CD4-positive, alpha-beta T cell treated with Interleukin-17A for 4 hours (primary cell): ENCODE measurements at regions not wholly inside any gene's neighbourhood (a gene's known extent, or its start where the extent isn't known, plus 50 kb on each side); places are given as distances from the start of the nearest gene placed in this dataset.

ENCODE experiments used
- DNase-seq: peaks from one replicate; pipeline ENCODE4 v3.0.0-alpha.2; 2020; ENCODE audit warnings: mixed read lengths

DNA sequence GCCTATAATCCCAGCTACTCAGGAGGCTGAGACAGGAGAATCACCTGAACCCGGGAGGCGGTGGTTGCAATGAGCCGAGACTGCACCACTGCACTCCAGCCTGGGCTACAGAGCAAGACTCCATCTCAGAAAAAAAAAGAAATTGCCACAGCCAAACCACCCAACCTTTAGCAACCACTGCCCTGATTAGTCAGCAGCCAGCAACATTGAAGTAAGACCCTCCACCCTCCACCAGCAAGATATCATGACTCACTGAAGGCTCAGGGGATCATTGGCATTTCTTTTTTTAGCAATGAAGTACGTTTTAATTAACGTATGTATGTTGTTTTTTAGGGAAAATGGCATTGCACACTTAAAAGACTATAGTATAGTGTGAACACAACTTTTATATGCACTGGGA is 349.1 kb upstream of the ACVR2A start:
- DNase-seq = no peak

DNA sequence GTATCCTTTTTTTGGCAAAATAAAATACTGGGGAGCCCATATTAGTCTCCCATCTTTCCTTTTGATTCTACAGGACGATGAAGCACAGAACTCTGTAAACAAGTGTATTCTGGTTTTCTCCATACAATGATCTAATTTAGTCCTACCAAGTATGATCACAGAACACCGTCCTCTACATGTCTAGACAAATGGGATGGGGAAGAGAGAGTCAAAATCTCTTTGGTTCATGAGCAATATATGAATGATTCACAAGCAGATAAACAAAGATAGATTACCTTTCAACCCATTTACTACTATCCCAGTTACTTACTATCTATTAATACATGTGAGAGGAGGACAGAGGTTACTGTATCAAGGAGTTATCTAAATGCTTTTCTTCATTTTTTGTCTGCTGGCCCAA is 352.4 kb upstream of the ACVR2A start:
- no peak for DNase-seq

DNA sequence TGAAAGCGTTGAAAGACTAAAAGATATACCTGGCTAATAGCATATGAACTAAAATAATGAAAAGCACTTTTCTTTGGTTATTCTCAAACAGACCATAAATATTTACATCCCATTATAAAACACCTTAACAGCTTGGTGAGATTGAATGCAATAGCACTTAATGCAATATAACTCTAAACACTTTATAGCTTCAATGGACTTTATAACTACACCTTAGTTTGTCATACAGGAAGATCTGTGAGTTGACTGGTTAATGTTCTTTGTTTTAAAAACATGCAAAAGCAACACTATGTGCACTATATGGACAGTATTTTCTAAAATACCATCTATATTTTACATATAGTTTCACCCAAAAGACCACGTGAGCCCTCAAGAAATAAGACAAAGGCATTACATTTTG is 353.3 kb upstream of the ACVR2A start:
- DNase-seq = no peak

DNA sequence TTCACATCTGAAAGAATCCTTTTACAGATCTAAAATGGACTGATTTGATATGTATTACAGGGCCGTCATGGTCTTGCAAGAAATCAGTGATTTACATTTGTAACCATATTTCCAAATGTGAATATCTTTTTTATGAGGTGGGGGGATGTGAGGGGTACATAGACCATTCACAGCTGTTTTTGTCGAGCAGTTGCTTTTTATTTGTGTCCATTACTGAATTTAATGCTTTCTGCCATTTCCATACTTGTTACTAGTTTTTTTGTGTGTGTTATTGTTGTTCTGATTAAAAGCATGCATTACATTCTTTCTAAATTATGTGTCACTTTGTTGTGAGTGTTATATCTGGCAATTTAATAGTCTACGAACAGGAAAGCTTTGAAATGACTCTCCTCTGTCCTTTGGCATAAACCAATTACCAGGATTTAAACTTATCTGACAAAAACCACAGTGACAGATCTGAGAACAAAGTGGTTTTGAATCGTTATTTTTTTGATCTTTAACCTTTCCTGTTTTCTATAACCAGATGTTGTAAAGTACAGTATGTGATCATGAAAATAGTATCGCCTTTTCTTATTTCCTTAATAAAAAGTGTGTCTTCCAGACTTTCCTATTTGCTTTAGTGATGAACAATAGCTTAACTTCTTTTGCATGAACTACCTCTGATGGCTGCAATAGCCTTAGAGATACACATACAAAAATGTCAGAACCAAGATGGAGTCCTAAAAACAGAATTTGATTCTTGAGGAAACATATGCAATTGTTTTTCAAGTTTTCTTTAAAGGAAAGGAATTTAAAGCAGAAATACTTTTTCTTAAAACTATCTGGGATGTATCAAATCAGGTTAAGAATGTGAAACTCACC is 354.2 kb upstream of the ACVR2A start:
- DNase-seq = no peak

DNA sequence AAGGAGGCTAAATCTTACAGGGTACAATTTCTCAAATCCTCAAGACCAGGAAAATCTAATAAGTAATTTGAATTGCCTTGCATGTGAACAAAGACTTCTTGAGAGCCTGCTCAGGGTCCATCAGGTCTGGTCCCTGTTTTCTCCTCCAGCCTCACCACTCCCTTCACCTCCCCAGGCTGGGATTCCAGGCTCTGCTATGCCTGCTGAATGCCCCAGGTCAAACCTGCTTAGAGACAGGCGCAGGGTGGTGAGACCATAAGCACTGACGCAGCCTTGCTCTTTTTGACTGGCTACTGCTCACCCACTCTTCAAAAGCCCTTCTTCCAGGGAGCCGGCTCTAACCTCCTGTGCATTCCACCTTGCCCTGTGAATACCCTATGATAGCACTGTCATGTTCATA is 356.4 kb upstream of the ACVR2A start:
- no peak for DNase-seq

DNA sequence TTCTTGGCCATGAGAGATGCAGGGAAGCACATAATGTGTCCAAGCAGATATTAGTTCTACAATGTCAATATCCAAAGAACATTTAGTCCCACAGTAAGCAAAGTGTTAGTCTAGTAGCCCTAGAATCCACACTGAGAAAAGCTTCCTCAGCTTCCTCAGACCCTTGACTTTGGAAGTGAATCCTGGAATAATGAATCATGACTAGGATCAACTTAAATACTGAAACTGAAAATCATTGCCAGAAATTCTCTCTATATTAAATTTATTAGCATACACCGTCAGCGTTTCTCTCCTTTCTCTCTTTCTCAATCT is 356.9 kb upstream of the ACVR2A start:
- no peak for DNase-seq

DNA sequence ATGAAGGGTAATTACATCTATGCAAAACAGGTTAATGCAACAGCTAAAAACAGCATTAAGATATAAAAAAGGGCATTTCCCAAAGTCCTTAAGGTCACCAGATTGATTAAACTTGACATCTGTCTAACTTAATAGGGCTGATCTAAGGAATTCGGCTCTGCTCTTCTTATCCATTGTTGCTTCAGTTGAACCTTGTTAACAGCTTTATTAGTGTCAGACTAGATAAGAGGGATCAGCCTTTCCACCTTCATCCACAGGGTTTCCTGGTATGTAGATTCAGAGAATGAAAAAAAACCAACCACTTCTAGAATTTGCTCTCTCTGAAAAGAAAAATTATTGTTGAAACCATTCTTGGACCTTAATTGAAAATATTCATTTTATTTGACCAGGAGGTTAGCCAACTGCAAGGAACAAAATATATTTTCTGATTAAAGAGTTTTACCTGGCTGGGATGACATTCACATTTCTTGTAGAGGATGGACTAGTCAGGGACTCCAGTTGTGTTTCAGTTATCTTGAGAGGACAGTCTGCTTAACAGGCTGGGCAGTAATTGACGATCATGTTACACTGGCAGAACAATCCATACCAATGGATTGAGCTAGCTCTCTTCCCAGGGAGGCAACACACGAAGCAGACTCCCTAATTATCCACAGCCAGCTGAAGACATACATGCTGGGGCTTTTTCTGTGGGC is 357.4 kb upstream of the ACVR2A start:
- DNase-seq = no peak

DNA sequence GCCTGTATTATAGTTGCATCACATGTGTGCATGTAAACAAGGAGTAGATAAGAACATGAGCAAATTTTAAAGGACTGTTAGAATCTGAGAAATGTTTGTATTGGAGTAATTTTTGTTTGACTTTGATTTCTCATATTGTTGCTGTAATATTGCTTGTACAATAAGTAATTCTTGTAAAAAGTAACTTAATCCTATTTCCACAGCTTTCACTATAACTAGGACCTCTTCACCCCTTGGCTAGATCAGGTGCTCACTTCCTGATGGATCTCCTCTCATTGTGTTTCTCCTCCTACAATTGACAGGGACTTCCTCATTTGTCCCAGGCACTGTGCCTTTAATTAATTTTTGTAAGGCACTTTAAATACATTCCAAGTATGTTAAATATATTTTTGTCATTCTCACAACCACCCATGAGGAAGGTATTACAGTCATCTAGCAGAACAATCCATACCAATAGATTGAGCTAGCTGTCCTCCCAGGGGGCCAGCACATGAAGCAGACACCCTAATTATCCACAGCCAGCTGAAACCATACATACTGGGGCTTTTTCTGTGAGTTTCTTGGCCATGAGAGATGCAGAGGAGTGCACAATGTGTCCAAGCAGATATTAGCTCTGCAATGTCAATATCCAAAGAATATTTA is 359.5 kb upstream of the ACVR2A start:
- DNase-seq = no peak

DNA sequence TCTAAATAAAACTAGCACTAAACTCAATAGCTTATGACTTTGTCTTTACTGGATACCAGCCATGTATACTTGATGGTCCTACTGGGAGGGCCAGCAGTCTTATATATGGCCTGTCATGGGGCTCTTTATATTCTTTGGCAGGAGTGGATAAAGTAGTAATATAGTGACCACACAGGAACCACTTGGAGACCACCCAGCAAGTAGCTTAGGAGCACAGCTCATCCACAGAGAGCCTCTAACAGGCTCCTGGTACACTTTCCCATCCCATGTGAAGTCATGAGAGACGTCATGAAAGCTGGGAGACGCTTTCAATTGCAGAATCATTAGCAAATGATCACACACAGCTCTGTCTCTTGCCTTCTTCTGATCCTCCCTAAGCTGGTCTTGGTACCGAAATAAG is 360.9 kb upstream of the ACVR2A start:
- DNase-seq = no peak

DNA sequence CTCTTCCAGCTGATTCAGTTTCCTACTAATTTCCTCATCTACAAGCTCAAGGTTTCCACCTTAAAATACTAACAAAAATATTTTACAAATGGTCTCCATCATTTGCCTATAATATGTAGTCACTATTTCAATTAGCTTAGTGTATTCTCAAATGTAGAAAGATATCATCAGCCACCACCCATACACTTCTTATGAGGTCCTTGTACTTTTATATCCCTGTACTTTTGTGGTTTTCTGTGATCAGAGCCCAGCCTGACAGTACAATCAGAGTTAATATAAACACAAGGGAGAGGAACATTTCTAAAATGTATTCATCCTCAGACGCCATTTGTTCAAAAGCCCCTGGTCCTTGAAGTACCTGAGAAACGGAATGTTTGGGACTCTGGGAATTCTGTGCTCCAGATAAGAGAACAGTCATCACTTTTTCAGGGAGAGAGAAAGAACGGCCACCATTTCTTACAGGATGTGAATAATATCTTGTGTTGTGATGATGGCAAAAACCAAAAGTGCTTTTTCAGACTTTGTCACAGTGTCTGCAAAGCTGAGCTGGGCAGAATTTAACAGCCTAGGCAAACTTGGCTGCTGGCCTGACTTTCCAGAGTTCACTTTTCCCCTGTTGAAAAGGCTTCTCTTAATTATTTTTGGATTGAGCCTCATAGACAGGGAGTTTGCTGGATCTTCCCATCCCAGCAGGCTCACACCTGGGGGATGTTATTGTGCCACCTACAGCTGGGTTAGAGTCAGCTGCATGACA is 361.7 kb upstream of the ACVR2A start:
- DNase-seq = no peak

DNA sequence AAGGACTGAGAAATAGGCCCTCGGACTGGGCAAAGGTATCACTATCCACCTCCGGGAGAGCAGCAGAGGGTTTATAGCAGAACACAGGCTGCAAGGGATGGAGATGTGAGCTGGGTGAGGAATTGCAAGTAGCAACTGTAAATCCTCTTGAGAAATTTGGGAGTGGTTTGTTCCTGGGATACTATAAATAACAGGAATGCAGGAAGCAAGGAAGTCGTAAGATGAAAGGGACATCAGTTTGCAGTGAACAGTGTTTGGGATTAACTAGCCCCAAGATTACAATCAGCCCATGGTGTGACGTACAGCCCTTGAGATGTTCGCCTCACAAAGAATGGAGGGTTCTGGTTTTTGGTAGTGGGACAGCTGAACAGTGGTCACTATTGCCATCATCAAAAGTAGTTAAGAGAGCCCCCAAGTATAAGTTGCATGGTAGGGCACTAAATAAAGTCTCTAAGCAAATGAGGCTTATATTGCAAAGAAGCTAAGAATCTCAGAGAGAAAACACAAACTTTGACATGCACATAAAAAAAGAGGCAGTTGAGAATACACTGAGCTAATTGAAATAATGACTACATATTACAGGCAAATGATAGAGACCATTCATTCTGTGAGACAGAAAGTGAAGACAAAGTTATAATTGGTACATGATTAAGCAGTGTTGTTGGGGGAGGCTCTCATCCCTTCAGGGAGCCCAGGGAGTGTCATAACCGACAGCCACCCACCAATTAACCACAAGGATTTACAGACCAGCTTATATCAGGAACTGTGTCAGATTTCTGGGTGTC is 362.5 kb upstream of the ACVR2A start:
- DNase-seq = no peak

DNA sequence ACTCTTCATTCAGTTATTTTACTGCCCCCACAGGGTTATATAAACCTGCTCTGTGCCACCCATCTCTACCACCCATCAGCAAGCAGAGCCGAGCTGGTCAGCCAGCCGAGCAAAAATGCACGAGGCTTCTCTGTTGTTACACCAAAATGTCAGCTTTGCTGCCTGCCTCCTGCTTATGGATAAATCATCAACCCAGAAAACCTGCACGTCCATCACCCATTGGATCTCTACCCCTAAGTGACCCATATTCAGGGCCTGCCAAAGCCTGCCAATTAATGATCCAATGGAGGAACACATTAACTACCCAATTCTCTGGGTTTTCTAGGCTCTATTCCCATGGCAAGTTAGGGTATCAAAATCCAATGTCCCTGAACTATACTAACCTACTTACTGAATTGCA is 365.5 kb upstream of the ACVR2A start:
- no peak for DNase-seq

DNA sequence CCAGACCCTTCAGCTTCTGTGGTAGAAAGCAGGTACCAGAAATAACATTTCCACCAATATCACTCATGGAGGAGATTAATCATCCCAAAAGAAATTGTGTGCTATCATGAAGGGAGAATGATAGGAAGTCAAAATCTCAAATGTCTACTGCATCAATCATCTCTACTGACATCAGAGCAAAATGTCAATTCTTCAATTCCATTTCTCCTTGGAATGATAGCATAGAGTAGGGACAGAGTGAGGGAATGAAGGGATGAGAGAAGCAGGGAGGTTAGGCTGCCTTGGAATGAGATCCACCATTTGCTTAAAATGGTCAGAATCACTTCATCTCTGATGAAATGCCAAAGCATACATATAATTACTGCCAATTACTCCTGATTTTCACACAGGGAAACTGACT is 371.8 kb upstream of the ACVR2A start:
- no peak for DNase-seq

DNA sequence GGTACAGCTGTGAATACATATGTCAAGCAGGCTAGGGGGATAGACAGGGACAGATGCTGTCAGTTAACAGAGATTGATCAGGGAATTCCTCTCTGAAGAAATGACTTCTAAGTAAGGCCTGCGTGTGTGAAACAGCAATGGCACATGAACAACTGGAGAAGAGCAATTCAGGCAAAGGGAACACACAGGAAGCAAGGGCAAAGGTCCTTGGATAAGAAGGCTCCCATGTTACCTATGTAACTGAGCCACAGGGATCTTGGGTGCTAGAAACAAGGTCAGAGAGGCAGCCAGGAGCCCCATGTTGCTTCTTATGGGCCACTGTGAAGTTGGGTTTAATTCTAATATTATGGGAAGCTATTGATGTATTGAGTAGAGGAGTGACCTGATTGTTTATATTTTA is 373.7 kb upstream of the ACVR2A start:
- no peak for DNase-seq

DNA sequence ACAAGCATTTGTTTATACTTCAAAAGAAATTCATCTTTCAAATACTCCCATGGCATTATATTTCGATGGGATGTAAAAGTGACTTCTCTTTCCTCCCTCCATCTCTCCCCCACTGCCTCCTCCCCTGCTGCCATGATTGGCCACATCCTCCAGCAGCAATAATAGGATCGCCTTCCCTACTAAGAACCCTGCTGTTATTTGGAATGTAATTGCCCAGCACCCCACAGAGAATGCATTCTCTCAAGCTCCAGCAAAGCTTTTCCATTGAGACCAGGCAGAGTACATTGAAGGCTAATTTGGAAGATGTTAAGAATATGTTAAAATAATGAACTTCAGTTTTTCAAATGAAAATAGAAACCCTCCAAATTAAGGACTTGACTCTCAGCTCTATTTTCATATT is 375.4 kb upstream of the ACVR2A start:
- DNase-seq = no peak

DNA sequence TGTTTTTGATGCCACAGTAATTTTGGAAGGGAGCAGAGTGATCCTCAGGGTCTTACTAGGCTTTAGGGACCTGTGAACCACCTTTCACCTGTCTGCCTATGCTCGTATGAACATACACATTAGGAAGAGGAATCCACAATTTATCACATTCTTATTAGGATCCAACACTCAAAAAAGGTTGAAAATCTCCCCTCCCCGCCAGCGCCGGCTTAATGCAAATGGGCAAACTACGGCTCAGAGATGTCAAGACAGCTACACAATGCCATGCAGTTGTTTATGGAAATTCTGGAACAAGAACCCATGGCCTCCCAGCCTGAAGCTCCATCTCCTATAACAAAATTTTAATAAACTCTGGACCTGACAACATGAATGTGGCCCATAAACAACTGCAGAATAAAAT is 375.9 kb upstream of the ACVR2A start:
- no peak for DNase-seq

DNA sequence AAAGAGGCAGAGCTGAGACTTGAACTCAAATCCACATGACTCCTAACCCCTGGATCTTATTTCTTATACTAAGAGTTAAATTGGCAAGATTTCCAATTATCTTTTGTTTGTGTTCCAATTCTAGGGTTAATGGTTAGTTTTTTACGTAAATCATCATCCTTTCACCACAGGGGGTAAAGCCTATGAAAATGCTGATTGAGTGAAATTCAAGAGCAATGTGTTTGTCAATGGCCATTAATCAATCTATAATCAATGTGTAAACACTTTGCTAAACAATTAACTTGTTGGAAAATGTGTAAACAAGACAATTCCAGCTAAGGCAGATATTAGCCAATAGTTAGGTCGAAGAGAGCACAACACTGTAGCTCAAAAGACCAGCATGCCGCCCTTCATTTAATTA is 376.5 kb upstream of the ACVR2A start:
- DNase-seq = no peak

DNA sequence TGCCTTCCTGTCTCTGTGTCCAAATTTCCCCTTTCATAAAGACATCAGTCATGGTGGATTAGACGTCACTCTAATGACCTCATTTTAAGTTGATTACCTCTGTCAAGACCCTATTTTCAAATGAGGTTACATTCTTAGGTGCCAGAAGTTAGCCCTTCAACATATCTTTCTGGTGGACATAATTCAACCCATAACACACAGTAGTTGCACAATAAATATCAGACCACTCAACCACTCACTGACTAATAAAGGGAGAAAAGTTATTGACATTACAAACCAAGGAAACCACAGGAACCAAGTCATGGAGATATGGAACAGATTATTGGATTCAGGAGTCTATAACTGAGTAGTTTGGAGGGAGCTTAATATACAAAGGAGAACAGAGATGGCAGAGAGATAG is 377.4 kb upstream of the ACVR2A start:
- no peak for DNase-seq

DNA sequence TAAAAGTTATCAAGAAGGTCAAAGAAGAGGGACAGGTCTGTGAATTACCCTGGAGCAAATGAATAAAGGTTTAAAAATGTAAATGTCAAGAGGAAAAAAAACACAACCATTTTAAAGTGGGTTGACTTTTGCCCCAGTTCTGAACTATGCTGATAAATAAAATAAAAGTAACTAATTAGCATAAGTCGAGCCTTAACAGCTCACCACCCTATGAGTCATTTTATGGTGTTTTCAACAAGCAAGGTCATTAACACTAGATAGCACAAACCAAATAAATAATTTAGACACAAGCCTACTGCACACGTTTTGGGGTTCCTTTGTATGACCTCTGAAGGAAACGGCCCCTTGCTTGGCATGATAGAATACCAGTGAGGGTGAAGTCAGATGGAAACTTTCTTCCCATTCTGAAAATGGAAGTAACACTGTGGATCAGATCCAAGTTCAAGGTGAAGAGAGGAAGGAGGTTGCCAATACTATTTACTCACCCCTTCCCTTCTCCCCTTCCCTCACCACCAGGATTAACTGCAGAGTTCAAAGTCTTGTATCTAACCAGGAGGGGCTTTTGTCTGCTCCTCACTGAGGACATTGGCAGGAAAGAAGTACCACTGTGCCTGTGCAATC is 380.0 kb upstream of the ACVR2A start:
- no peak for DNase-seq

DNA sequence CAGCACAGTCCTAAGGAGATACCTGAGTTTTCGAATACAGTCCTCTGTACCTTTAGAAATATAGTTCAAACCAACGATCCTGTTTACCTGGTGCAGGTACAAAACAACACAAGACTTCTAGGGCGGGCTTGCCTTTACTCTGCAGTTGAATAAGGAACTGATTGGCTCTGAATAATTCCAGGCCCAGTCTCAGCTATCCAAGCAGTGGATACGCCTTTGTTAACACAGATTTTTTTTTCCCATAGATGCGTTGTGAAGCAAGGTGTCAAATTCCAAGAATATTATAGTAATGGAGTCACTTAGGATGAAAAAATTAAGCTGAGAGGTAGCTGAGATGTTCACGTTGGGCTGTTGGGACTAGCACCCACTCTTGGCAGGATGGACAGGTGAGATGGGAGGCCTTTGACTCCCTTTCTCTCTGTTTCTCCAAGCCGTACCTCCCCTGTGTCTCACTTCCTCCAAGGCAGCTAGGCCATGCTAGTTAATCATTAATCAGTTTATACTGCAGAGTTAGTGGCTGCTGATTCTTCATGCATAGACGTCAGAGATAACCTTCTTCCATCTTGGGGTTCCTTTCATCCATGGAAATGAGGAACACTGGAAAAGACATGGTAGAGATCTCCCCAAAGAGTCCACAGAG is 380.8 kb upstream of the ACVR2A start:
- DNase-seq = no peak

DNA sequence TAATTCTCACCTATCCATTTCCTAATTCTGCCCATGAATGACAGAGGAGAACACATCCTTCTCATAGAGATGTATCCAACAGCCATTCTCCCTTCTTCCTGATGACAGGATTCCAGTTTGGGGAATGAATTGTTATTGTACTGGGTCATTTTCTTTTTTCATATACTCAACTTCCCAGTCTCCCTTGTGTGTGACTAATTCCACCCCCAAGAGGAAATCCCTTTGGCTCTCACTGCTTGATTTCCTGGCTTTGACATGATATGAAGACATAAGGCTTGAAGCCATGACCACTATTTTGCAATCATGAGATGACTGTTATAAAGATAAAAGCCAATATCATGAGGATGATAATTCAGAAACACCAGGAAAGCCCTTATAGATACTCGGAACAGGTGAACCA is 384.7 kb upstream of the ACVR2A start:
- no peak for DNase-seq

DNA sequence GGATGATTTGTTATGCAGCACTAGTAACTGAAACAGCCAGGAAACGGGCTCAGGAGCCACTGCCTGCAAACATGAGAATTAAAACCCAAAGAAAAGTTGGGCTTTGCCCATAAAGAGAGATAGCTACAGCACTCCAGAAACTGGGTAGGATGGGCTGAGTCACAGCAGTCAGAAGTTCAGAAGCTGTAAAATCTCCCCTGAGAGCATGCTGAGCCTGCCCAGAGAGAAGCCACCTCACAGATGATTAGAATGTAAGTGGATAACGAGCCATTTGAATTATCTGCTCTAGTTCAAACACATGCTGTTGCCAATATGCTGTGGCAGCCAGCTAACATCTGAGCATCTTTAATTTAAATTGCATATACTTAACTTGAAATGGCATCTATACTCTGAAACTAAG is 388.1 kb upstream of the ACVR2A start:
- no peak for DNase-seq
